ENCODE measurements at regions not wholly inside any gene's neighbourhood (a gene's known extent, or its start where the extent isn't known, plus 50 kb on each side); places are given as distances from the start of the nearest gene placed in this dataset.
"Not testable (repeated sequence)": the region's sequence is repeated elsewhere in the genome, so short reads cannot be mapped to it uniquely, and the experiment has no call there.

GRCh38 chr15:95693917-95694316 is 636.6 kb upstream of the NR2F2 start:
- ATAC-seq (no peak), DNase-seq (no peak)

DNA sequence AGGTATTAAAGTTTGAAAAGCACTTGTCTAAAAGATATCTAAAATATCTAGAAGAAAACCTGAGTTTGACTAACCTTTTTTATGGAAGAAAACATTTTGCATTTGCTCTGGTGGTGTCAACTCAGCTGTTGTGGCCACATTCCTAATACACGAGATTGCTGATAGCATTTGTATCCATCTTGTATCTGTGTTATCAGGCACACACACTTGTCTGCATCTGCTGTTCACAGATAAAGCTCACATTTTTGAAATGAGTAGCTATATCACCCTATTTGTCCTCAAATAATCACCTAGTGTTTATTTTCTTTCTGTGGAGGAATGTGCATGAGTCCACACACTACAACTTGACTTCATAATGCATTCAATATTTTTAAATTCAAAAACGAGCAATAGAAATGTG is 632.3 kb upstream of the NR2F2 start:
- DNase-seq (no peak), ATAC-seq (no peak)

DNA sequence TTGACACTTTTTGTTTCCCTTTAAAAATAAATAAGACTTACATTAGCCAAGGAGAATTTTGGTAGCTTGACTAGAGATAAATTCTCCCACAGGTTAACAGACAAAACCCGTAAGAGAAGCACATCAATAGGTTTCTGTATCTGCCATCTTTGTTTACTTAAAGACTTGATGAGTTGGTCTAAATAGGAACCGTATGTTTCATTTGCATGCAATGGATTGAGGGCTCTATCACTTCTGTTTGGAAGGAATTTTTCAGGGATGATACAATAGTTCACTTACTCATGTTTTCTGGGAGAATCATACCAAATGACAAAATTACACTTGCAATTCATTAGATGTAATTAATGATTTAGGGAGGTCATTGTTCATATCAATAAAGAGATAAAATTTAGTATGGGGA is 631.5 kb upstream of the NR2F2 start:
- DNase-seq, result no peak
- no peak for ATAC-seq

DNA sequence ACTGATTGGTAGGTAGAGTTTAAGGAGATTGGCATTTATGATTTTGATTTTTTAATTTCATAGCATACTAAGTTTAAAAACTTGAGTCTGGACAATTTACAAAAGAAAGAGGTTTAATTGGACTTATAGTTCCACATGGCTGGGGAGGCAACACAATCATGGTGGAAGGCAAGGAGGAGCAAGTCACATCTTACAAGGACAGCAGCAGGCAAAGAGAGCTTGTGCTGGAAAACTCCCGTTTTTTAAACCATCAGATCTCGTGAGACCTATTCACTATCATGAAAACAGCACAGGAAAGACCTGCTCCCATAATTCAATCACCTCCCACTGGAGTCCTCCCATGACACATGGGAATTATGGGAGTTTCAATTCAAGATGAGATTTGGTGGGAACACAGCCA is 630.9 kb upstream of the NR2F2 start:
- ATAC-seq (no peak), DNase-seq (no peak)

- ATAC-seq, DNase-seq: not testable (repeated sequence)
These were observed 629.8 kb upstream of the NR2F2 start for GRCh38 chr15:95700692-95701091.

- DNase-seq (no peak), ATAC-seq (no peak)
These were observed 629.1 kb upstream of the NR2F2 start for GRCh38 chr15:95701410-95701809.

- no peak for ATAC-seq
- DNase-seq, result no peak
These were observed 620.4 kb upstream of the NR2F2 start for GRCh38 chr15:95709959-95710695.

DNA sequence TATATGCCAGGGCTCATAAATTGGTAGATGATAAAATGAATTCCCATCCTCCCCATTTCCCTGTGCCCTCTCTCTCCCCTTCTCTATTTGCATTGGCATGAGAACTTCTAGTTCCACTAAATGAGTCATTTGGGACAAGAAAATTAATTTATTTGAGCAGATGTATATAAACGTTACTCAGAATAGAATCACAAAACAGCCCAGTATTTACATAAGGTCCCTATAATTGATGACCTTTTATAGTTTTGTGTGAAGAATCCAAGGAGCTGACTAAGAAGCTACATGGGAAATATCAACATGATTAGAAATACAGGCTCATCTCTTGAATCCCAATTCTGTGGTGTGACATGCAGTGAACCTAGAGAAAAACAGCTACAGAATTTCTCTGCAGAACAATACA is 617.7 kb upstream of the NR2F2 start:
- ATAC-seq, result no peak
- no peak for DNase-seq

DNA sequence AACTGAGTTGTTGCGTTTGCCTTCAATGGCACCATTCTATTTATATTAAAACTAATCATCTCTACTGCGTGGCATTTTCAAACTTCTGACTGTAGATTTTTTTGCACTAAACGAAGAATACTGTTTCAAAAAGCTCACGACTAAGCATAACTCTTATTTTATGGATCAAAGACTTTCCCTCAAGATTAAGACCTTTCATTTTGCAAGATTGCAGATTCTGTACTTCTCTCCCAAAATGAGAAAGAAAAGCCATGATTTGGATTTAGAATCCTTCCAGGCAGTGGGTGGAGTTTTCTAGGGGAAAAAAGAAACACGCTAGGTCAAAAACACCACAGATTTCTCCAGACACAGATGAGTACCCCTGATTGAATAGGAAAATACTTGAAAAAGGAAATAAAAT is 617.2 kb upstream of the NR2F2 start:
- ATAC-seq (no peak), DNase-seq (no peak)

DNA sequence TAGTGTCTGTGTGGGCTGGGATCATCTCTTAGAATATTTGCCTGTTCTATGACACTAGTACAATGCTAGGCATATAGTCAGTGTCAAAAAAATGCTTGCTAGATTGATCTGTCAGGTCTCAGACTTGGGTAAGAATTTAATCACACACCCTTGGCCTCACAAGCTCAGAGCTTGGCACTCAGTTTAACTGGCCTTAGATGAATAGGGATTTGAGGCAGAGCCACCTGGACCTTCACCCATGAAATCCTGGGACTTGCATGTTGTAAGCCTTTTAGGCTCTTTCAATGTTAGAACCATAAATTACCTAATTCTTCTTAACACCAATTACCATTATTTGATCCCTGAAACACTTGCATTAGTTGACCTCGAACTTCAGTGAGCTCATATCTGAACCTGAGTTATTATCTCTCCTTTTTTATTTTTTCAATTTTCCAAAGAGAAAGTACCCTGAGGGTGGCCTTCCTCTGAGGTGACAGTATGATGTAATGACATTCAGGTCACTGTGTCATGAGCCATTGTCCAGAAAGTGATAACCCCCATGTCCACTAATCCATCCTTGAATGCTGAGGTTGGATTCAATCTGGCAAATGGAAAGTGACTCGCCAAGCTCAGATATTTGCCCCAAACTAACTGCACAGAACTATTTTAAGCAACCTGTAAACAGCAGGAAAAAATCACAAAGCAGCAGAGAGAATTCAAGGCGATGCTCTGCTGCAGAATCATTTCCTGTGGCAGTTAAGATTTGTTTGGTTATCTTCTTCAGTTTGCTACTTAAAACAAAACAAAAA is 615.2 kb upstream of the NR2F2 start:
- ATAC-seq (no peak), DNase-seq (no peak)

GRCh38 chr15:95715906-95716656 is 614.4 kb upstream of the NR2F2 start:
- ATAC-seq (no peak), DNase-seq (no peak)

DNA sequence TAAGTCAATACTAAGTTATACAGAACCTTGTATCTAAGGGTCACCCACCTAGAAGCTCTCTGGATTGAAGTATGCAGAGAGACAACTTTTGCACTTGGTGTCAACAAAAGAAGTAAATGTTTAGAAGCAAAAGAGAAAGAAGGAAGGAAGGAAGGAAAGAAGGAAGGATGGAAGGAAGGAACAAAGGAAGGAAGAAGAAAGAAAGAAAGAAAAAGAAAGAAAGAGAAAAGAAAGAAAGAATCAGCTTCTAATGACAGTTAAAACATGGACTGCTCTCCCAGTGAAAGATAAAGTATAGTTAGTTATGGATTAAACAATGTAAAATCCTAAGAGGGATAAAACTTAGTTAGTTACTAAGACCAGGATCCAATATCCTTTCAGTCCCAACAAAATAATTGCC is 613.8 kb upstream of the NR2F2 start:
- DNase-seq (no peak), ATAC-seq (no peak)

GRCh38 chr15:95718441-95718840 is 612.1 kb upstream of the NR2F2 start:
- ATAC-seq (no peak), DNase-seq (no peak)

- no peak for ATAC-seq
- DNase-seq, result no peak
These were observed 605.4 kb upstream of the NR2F2 start for GRCh38 chr15:95724908-95725633.

DNA sequence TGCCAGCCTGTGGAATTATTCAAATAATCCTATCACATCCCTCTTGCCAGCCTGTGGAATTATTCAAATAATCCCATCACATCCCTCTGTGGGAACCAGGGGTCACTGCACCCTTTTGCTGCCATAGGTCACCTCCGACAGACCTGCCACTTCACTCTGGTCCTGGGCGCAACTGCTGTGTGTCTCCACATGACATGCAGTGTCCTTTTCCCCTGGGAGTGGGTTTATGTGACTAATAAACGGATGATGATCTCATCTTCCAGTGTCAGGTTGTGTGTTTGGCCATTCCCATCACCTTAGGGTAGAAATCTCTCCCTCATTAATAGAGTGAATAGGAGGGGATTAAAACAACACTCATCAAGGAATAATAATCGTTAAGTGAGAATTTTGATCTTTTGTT is 603.6 kb upstream of the NR2F2 start:
- no peak for ATAC-seq
- DNase-seq, result no peak

GRCh38 chr15:95733931-95734330 is 596.6 kb upstream of the NR2F2 start:
- peak; percentile 61 for ATAC-seq
- peak; percentile 5 for DNase-seq

- DNase-seq (no peak), ATAC-seq (no peak)
These were observed 595.8 kb upstream of the NR2F2 start for GRCh38 chr15:95734422-95735316.

DNA sequence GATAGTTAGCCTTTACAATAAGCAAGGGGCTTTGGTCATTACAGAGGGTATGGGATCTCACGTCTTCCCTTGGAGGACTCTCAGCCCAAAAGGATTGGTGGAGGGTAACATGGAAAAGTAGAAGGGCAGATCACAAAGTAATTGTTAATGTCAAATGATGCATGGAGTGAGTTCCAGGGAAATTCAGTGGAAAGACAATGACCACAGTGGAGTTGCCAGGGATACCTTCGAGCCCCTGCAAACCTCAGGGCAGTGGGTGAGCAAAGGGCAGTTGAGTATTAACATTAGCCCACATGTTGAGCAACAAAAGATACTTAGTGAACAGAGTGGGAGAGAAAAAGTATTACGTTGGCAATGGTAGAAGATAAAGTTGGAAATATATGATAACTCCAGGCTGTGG is 593.4 kb upstream of the NR2F2 start:
- DNase-seq (no peak), ATAC-seq (no peak)

GRCh38 chr15:95739131-95739530 is 591.4 kb upstream of the NR2F2 start:
- DNase-seq (no peak), ATAC-seq (no peak)

- no peak for ATAC-seq
These were observed 588.7 kb upstream of the NR2F2 start for GRCh38 chr15:95741830-95742229.

DNA sequence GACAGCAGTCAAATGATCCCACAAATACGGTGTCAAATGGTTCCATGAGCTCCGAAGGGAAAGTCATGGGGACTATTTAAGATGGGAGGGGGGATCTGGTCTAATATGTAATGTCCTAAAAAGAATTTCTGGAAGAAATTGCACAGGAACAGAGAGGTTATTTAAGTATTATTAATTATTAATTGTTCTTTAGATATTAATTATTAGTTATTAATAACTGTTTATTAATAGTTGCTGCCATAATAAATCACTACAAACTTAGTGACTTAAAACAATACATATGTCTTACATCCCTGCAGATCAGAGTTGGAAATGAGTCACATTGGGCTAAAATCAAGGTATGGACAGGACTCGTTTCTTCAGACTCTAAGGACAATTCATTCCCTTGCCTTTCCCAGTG is 588.2 kb upstream of the NR2F2 start:
- DNase-seq (no peak), ATAC-seq (no peak)

More at GRCh38 chr15:95741830-95742229, 588.7 kb upstream of the NR2F2 start:
- no peak for DNase-seq
